Neural progenitor cell (in vitro differentiated cells): ENCODE measurements at regions not wholly inside any gene's neighbourhood (a gene's known extent, or its start where the extent isn't known, plus 50 kb on each side); places are given as distances from the start of the nearest gene placed in this dataset.

Experiments used
- DNase-seq: peaks from one replicate; pipeline ENCODE4 v3.0.0-alpha.2; 2016; ENCODE audit warnings: low spot score
- H2AFZ ChIP-seq: fragments of 200-600 bp; sonication (generic); replicated peaks from 2 replicates; pipeline ENCODE4 v1.6.1; 2016; ENCODE audit warnings: antibody characterized with exemption
- H3F3A ChIP-seq: fragments of 200-600 bp; sonication (generic); 2 replicates; pipeline ENCODE4 v1.6.1; 2016; ENCODE audit warnings: antibody characterized with exemption, low read depth
- H3K27ac ChIP-seq: fragments of 200-600 bp; sonication (generic); 2 replicates; pipeline ENCODE4 v1.5.1; 2016; ENCODE audit warnings: mild to moderate bottlenecking
- H3K27me3 ChIP-seq: fragments of 200-600 bp; sonication (generic); 2 replicates; pipeline ENCODE4 v1.6.1; 2016; ENCODE audit warnings: mild to moderate bottlenecking, moderate library complexity
- H3K36me3 ChIP-seq: fragments of 200-600 bp; sonication (generic); 2 replicates; pipeline ENCODE4 v1.5.1; 2016
- H3K4me1 ChIP-seq: fragments of 200-600 bp; sonication (generic); 2 replicates; pipeline ENCODE4 v1.6.1; 2016; ENCODE audit warnings: mixed run types
- H3K4me2 ChIP-seq: fragments of 200-600 bp; sonication (generic); 2 replicates; pipeline ENCODE4 v1.6.1; 2016
- H3K4me3 ChIP-seq: fragments of 200-600 bp; sonication (generic); 2 replicates; pipeline ENCODE4 v1.5.1; 2016
- H3K79me2 ChIP-seq: fragments of 200-600 bp; sonication (generic); 2 replicates; pipeline ENCODE4 v1.6.1; 2016; ENCODE audit warnings: low read depth
- H3K9ac ChIP-seq: fragments of 200-600 bp; sonication (generic); 2 replicates; pipeline ENCODE4 v1.6.1; 2016
- H3K9me3 ChIP-seq: fragments of 200-600 bp; sonication (generic); 2 replicates; pipeline ENCODE4 v1.5.1; 2016; ENCODE audit warnings: low read depth
- H4K20me1 ChIP-seq: fragments of 200-600 bp; sonication (generic); 2 replicates; pipeline ENCODE4 v1.6.1; 2016; ENCODE audit warnings: low read depth
- H3K27ac Mint-ChIP-seq: 3 replicates; pipeline ENCODE4 v1.8.0; 2021; ENCODE audit warnings: mixed read lengths
- H3K27me3 Mint-ChIP-seq: 2 replicates; pipeline ENCODE4 v1.8.0; 2022; ENCODE audit warnings: low read depth, mild to moderate bottlenecking, inconsistent platforms, moderate library complexity, mixed read lengths; ENCODE audit not compliant: insufficient read depth
- H3K36me3 Mint-ChIP-seq: 3 replicates; pipeline ENCODE4 v1.8.0; 2021; ENCODE audit warnings: mixed read lengths
- H3K4me1 Mint-ChIP-seq: 3 replicates; pipeline ENCODE4 v1.8.0; 2021; ENCODE audit warnings: mixed read lengths
- H3K4me3 Mint-ChIP-seq: 3 replicates; pipeline ENCODE4 v1.8.0; 2021; ENCODE audit warnings: mild to moderate bottlenecking, moderate library complexity, mixed read lengths
- H3K9me3 Mint-ChIP-seq: 3 replicates; pipeline ENCODE4 v1.8.0; 2020; ENCODE audit warnings: mixed read lengths
- EZH2 ChIP-seq: fragments of 200-600 bp; sonication (generic); IDR thresholded peaks from 2 replicates; pipeline ENCODE4 v1.6.1; 2017; ENCODE audit warnings: antibody characterized with exemption, mild to moderate bottlenecking, moderate library complexity
- EZH2phosphoT487 ChIP-seq: fragments of 200-600 bp; sonication (generic); IDR thresholded peaks from 2 replicates; pipeline ENCODE4 v1.6.1; 2017; ENCODE audit warnings: antibody characterized with exemption
- TF ChIP-seq, protein P1 (sequence below): fragments of 200-600 bp; sonication (generic); IDR thresholded peaks from 2 replicates; pipeline ENCODE4 v1.5.1; 2017; ENCODE audit warnings: antibody characterized with exemption, mild to moderate bottlenecking

DNA sequence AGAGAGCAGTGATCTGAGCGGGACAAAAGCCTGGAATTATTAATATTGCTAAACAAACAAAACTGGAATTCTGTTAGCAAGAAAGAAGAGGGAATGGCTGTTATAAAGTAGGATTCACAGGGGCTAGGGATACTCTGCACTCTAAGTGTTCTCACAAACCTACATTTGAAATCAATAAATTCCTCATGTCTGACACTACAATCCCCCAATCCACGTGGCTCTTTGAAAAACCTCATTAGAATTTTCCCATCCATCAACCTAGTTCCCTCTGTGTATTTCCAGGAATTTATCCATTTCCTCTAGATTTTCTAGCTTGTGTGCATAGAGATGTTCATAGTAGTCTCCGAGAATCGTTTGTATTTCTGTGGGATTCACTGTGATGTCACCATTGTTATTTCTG is 307.5 kb downstream of the RBM26 start:
- TF ChIP-seq, protein P1, sequence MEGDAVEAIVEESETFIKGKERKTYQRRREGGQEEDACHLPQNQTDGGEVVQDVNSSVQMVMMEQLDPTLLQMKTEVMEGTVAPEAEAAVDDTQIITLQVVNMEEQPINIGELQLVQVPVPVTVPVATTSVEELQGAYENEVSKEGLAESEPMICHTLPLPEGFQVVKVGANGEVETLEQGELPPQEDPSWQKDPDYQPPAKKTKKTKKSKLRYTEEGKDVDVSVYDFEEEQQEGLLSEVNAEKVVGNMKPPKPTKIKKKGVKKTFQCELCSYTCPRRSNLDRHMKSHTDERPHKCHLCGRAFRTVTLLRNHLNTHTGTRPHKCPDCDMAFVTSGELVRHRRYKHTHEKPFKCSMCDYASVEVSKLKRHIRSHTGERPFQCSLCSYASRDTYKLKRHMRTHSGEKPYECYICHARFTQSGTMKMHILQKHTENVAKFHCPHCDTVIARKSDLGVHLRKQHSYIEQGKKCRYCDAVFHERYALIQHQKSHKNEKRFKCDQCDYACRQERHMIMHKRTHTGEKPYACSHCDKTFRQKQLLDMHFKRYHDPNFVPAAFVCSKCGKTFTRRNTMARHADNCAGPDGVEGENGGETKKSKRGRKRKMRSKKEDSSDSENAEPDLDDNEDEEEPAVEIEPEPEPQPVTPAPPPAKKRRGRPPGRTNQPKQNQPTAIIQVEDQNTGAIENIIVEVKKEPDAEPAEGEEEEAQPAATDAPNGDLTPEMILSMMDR, result no peak
- TF ChIP-seq EZH2 (no peak), EZH2phosphoT487 (no peak)
- H3K4me1 ChIP-seq, result no peaks in the 10 kb centered on the region
- H2AFZ ChIP-seq, result peak overlapping the region; percentile 43
- no peak overlapping the region for H3K4me3 Mint-ChIP-seq
- H3K4me1 Mint-ChIP-seq, result no peaks in the 10 kb centered on the region
- H3K27ac Mint-ChIP-seq, result no peak overlapping the region
- H3K4me3 ChIP-seq, result no peak overlapping the region
- no peaks in the 10 kb centered on the region for H4K20me1 ChIP-seq
- H3K27me3 ChIP-seq, result no peaks in the 10 kb centered on the region
- no peaks in the 10 kb centered on the region for H3K36me3 Mint-ChIP-seq
- DNase-seq, result no peak
- H3K79me2 ChIP-seq, result no peaks in the 10 kb centered on the region
- peaks cover 4% of the 10 kb centered on the region for H3K9me3 Mint-ChIP-seq
- no peak overlapping the region for H3K4me2 ChIP-seq
- no peak overlapping the region for H3K9ac ChIP-seq
- no peaks in the 10 kb centered on the region for H3K36me3 ChIP-seq
- H3K27ac ChIP-seq, result no peak overlapping the region
- H3F3A ChIP-seq, result no peaks in the 10 kb centered on the region
- no peaks in the 10 kb centered on the region for H3K9me3 ChIP-seq
- H3K27me3 Mint-ChIP-seq, result peaks cover 2% of the 10 kb centered on the region

- H3K36me3 ChIP-seq, result no peaks in the 10 kb centered on the region
- no peaks in the 10 kb centered on the region for H3K27me3 ChIP-seq
- H3K9me3 ChIP-seq, result no peaks in the 10 kb centered on the region
- H4K20me1 ChIP-seq, result no peaks in the 10 kb centered on the region
- H3K79me2 ChIP-seq, result no peaks in the 10 kb centered on the region
- H3K4me1 ChIP-seq, result no peaks in the 10 kb centered on the region
- H3K4me3 ChIP-seq, result no peak overlapping the region
- H3K9ac ChIP-seq, result no peak overlapping the region
- H3K27ac ChIP-seq, result no peak overlapping the region
- Mint-ChIP-seq H3K4me1 (no peaks in the 10 kb centered on the region), H3K27ac (no peak overlapping the region), H3K27me3 (peaks cover 2% of the 10 kb centered on the region), H3K4me3 (no peak overlapping the region), H3K9me3 (peaks cover 2% of the 10 kb centered on the region), H3K36me3 (no peaks in the 10 kb centered on the region)
- H3K4me2 ChIP-seq, result no peak overlapping the region
- H3F3A ChIP-seq, result no peaks in the 10 kb centered on the region
- H2AFZ ChIP-seq, result no peak overlapping the region
- TF ChIP-seq, protein P1, result no peak
- TF ChIP-seq EZH2 (no peak), EZH2phosphoT487 (no peak)
- DNase-seq, result no peak
These were observed 308.9 kb downstream of the RBM26 start for GRCh38 chr13:79097201-79097600.

DNA sequence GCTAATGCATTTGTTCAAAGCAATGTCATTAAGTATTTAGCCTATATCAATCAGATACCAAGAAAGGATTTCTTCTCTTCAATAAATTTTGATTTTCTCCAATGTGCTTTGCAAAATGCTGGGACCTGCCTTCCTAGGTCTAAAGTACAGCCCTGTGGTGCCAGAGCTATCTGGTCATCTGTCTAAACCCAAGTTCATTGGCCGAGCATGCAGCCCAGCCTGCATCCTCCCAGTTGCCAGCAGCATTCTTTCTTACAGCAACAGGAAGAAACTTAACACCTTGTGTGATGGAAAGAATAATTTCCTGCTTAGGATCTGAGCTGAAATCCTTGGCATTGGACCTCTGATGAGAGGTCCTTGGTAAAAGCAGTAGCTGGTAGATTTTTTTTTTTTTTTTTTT is 310.0 kb downstream of the RBM26 start:
- Histone ChIP-seq H3K27me3 (no peaks in the 10 kb centered on the region), H3F3A (no peaks in the 10 kb centered on the region), H3K27ac (no peak overlapping the region), H3K36me3 (no peaks in the 10 kb centered on the region), H4K20me1 (no peaks in the 10 kb centered on the region), H3K9me3 (no peaks in the 10 kb centered on the region), H2AFZ (no peak overlapping the region), H3K9ac (no peak overlapping the region), H3K4me2 (no peak overlapping the region), H3K79me2 (no peaks in the 10 kb centered on the region), H3K4me3 (no peak overlapping the region), H3K4me1 (no peaks in the 10 kb centered on the region)
- Mint-ChIP-seq H3K27me3 (peaks cover 2% of the 10 kb centered on the region), H3K27ac (no peak overlapping the region), H3K36me3 (no peaks in the 10 kb centered on the region), H3K9me3 (peaks cover 2% of the 10 kb centered on the region), H3K4me1 (no peaks in the 10 kb centered on the region), H3K4me3 (no peak overlapping the region)
- TF ChIP-seq EZH2phosphoT487, result no peak
- TF ChIP-seq, protein P1, result no peak
- no peak for TF ChIP-seq EZH2
- DNase-seq, result no peak
